SJSA1 (cell line): ENCODE measurements at regions not wholly inside any gene's neighbourhood (a gene's known extent, or its start where the extent isn't known, plus 50 kb on each side); places are given as distances from the start of the nearest gene placed in this dataset.
"Not testable (repeated sequence)": the region's sequence is repeated elsewhere in the genome, so short reads cannot be mapped to it uniquely, and the experiment has no call there.

ENCODE experiments used
- DNase-seq, 2 experiments: peaks; one replicate each; pipeline ENCODE4 v3.0.0-alpha.2; 2015 to 2020; ENCODE audit warnings: low spot score in 2 of 2, low read depth in 1 of 2
- H3K27ac ChIP-seq: fragments of 250-450 bp; sonication (Bioruptor Pico); 2 replicates; pipeline ENCODE4 v1.5.1; 2020; ENCODE audit warnings: mild to moderate bottlenecking, moderate library complexity
- H3K27me3 ChIP-seq: fragments of 250-450 bp; sonication (Bioruptor Pico); replicated peaks from 2 replicates; pipeline ENCODE4 v1.5.1; 2020; ENCODE audit warnings: mild to moderate bottlenecking, moderate library complexity
- H3K36me3 ChIP-seq: fragments of 250-450 bp; sonication (Bioruptor Pico); 2 replicates; pipeline ENCODE4 v1.5.1; 2020; ENCODE audit warnings: mild to moderate bottlenecking
- H3K4me1 ChIP-seq: fragments of 250-450 bp; sonication (Bioruptor Pico); replicated peaks from 2 replicates; pipeline ENCODE4 v1.6.1; 2021; ENCODE audit warnings: mild to moderate bottlenecking
- H3K4me3 ChIP-seq: fragments of 250-450 bp; sonication (Bioruptor Pico); 2 replicates; pipeline ENCODE4 v1.5.1; 2020; ENCODE audit warnings: mild to moderate bottlenecking
- H3K9me3 ChIP-seq: fragments of 250-450 bp; sonication (Bioruptor Pico); replicated peaks from 2 replicates; pipeline ENCODE4 v1.5.1; 2020; ENCODE audit warnings: mild to moderate bottlenecking

DNA sequence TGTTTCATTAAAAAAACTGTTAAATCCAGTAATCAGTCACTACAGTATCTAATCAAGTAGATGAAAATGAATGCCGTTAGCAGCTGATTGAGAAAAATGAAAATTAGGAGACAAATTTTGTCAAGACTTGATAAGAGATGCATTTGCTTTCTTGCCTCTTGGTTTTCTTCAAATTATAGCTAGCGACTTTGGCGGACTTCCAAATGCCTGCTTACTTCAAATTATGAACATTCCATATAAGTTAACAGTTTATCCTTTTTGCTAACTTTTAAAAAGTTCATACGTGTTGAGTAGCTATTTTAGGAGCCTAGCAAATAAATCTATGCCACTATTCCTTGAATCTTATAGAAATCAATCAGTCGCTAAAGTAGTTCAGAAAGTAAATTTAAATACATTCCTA lies 58.8 kb downstream of the PPP4R3C start:
- no peaks in the 10 kb centered on the region for H3K4me1 ChIP-seq
- no peak for DNase-seq
- H3K27ac ChIP-seq = no peak overlapping the region
- no peaks in the 10 kb centered on the region for H3K27me3 ChIP-seq
- H3K4me3 ChIP-seq = no peak overlapping the region
- H3K9me3 ChIP-seq = no peaks in the 10 kb centered on the region
- no peaks in the 10 kb centered on the region for H3K36me3 ChIP-seq

DNA sequence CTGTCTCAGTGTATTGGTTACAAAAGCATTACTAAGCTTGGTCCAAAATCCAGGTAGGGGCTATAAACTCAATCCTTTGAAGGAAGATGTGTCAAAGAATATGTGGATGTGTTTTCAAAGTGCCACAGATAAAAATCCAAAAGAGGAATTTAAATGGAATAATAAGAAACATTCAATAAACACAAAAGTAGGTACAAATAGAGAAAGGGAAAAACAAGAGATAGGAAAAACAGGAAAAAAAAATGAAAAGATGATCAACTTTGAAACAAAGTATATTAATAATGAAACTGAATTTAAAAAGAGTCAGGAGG lies 64.0 kb downstream of the PPP4R3C start:
- no peak for DNase-seq

GRCh38 chrX:27391623-27392022 lies 71.5 kb downstream of the PPP4R3C start:
- no peaks in the 10 kb centered on the region for H3K27me3 ChIP-seq
- H3K4me3 ChIP-seq = no peak overlapping the region
- no peak overlapping the region for H3K27ac ChIP-seq
- no peaks in the 10 kb centered on the region for H3K4me1 ChIP-seq
- no peaks in the 10 kb centered on the region for H3K36me3 ChIP-seq
- DNase-seq = no peak
- no peaks in the 10 kb centered on the region for H3K9me3 ChIP-seq

More for the DNA sequence above, 64.0 kb downstream of the PPP4R3C start:
- Histone ChIP-seq H3K4me3 (no peak overlapping the region), H3K36me3 (no peaks in the 10 kb centered on the region), H3K4me1 (no peaks in the 10 kb centered on the region), H3K9me3 (no peaks in the 10 kb centered on the region), H3K27me3 (no peaks in the 10 kb centered on the region), H3K27ac (no peak overlapping the region)

DNA sequence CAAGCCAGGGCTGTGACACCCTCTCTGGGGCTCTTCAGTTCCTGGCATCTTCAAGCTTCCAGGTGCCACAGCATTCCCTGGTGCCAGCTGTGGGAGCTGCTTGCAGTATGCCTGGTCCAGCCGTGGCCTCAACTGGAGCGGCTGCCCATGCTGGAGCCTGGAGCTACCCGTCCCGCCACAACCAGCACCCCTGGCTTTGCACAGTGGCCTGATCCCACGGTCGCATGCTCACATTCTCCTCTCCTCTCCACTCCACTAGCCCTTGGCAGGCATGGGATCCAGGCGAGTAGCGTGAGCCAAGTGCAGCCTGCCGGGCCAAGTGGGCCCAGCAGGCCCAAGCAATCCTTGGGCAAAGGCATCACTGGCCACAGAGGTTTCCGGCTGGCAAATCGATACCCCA lies 81.7 kb downstream of the PPP4R3C start:
- Histone ChIP-seq H3K36me3 (no peaks in the 10 kb centered on the region), H3K4me3 (no peak overlapping the region), H3K9me3 (no peaks in the 10 kb centered on the region), H3K4me1 (no peaks in the 10 kb centered on the region), H3K27ac (no peak overlapping the region), H3K27me3 (no peaks in the 10 kb centered on the region)
- no peak for DNase-seq

- H3K4me3 ChIP-seq = no peak overlapping the region
- no peaks in the 10 kb centered on the region for H3K27me3 ChIP-seq
- H3K36me3 ChIP-seq = no peaks in the 10 kb centered on the region
- H3K4me1 ChIP-seq = no peaks in the 10 kb centered on the region
- no peak for DNase-seq
- no peaks in the 10 kb centered on the region for H3K9me3 ChIP-seq
- no peak overlapping the region for H3K27ac ChIP-seq
These were observed 82.8 kb downstream of the PPP4R3C start for GRCh38 chrX:27380163-27380845.

DNA sequence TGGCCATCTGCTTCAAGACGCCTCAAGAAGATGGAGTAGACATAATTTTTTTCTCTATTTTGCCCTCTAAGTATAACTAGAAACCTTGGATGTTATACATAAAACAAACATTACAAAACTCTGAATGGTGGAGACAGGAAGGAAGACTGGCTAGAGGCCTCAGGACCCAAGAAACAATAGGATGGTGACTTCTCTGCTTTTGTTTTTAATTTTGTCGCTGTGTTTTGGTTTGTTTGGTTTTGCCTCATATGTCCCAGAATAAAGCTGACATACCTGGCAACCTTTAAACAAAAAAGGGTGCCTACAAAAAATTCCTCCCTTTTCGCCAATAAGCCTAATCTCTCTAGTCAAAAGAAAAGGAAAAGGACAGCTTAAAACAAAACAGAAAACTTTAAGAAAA lies 109.1 kb downstream of the PPP4R3C start:
- H3K9me3 ChIP-seq = no peaks in the 10 kb centered on the region
- H3K36me3 ChIP-seq = no peaks in the 10 kb centered on the region
- no peak for DNase-seq
- H3K27me3 ChIP-seq = no peaks in the 10 kb centered on the region
- no peak overlapping the region for H3K4me3 ChIP-seq
- H3K27ac ChIP-seq = no peak overlapping the region
- no peaks in the 10 kb centered on the region for H3K4me1 ChIP-seq

DNA sequence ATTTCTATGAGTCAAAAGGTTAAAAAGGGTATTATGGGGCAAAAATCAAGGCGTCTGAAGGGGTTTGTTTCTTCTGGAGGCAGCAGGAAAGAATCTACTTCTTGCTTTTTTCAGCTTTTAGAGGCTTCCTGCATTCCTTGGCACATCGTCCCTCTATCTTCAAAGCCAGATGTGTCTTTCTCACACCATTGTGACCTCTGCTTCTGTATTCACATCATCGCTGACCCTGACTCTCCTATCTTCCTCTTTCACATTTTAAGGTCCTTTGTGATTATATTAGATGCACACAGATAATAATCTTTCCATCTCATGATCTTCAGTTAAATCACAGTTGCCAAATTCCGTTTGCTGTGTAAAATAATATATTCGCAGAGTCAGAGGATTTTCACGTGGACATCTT lies 112.7 kb downstream of the PPP4R3C start:
- no peaks in the 10 kb centered on the region for H3K4me1 ChIP-seq
- no peak overlapping the region for H3K27ac ChIP-seq

DNA sequence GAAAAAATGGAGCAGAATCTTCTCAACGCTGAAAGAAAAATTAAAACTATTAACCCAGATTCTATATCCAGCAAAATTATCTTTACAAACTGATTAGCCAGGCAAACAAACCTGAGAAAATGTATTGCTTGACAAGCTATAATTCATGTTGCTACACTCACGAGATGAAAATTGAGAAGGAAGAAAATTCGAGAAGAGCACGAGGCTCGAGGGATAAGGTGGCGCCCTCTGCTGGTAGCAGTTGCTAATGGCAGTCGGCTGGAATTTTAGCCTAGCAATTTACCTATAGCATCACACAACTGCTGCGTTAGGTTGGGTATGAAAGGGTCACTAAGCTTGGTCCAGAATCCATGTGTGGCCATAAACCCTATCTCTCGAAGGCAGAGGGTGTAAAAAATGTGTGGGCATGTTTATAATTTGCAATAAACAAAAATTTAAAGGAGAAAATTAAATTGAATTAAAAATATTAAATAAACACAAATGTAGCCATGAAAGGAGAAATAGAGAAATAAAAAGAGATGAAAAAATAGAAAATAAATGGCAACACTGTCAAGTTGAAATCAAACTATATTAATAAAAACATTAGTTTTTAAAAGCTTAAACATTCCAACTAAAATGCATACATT lies 126.6 kb downstream of the PPP4R3C start:
- Histone ChIP-seq H3K27me3 (no peaks in the 10 kb centered on the region), H3K36me3 (no peaks in the 10 kb centered on the region), H3K27ac (no peak overlapping the region), H3K4me1 (no peaks in the 10 kb centered on the region), H3K9me3 (no peaks in the 10 kb centered on the region), H3K4me3 (no peak overlapping the region)
- no peak for DNase-seq

More for the DNA sequence above, 112.7 kb downstream of the PPP4R3C start:
- H3K36me3 ChIP-seq = no peaks in the 10 kb centered on the region
- H3K27me3 ChIP-seq = no peaks in the 10 kb centered on the region
- H3K4me3 ChIP-seq = no peak overlapping the region
- no peaks in the 10 kb centered on the region for H3K9me3 ChIP-seq
- DNase-seq = no peak

GRCh38 chrX:27321632-27322031 lies 141.5 kb downstream of the PPP4R3C start:
- Histone ChIP-seq H3K27ac (no peak overlapping the region), H3K36me3 (no peaks in the 10 kb centered on the region), H3K27me3 (no peaks in the 10 kb centered on the region), H3K9me3 (no peaks in the 10 kb centered on the region), H3K4me3 (no peak overlapping the region), H3K4me1 (no peaks in the 10 kb centered on the region)
- DNase-seq = no peak

GRCh38 chrX:27309406-27309805 lies 153.7 kb downstream of the PPP4R3C start:
- H3K4me3 ChIP-seq = no peak overlapping the region
- H3K36me3 ChIP-seq = no peaks in the 10 kb centered on the region
- H3K9me3 ChIP-seq = no peaks in the 10 kb centered on the region
- H3K27ac ChIP-seq = no peak overlapping the region
- DNase-seq = no peak
- no peaks in the 10 kb centered on the region for H3K4me1 ChIP-seq
- no peaks in the 10 kb centered on the region for H3K27me3 ChIP-seq

GRCh38 chrX:27307546-27307945 lies 155.6 kb downstream of the PPP4R3C start:
- DNase-seq = no peak
- Histone ChIP-seq H3K4me3 (no peak overlapping the region), H3K27ac (no peak overlapping the region), H3K36me3 (no peaks in the 10 kb centered on the region), H3K4me1 (no peaks in the 10 kb centered on the region), H3K27me3 (no peaks in the 10 kb centered on the region), H3K9me3 (no peaks in the 10 kb centered on the region)

- H3K9me3 ChIP-seq, H3K4me1 ChIP-seq, DNase-seq, H3K27me3 ChIP-seq, H3K27ac ChIP-seq, H3K4me3 ChIP-seq, H3K36me3 ChIP-seq: not testable (repeated sequence)
These were observed 170.6 kb downstream of the PPP4R3C start for GRCh38 chrX:27292552-27292951.

GRCh38 chrX:27276751-27277150 lies 186.4 kb downstream of the PPP4R3C start:
- Histone ChIP-seq H3K36me3 (no peaks in the 10 kb centered on the region), H3K4me1 (no peaks in the 10 kb centered on the region), H3K27me3 (no peaks in the 10 kb centered on the region), H3K9me3 (no peaks in the 10 kb centered on the region), H3K4me3 (no peak overlapping the region), H3K27ac (no peak overlapping the region)
- no peak for DNase-seq

- Histone ChIP-seq H3K27ac (no peak overlapping the region), H3K4me1 (no peaks in the 10 kb centered on the region), H3K36me3 (no peaks in the 10 kb centered on the region), H3K9me3 (no peaks in the 10 kb centered on the region), H3K27me3 (no peaks in the 10 kb centered on the region), H3K4me3 (no peak overlapping the region)
- DNase-seq = no peak
These were observed 208.5 kb downstream of the PPP4R3C start for GRCh38 chrX:27254656-27255055.

GRCh38 chrX:27251369-27251768 lies 211.8 kb downstream of the PPP4R3C start:
- DNase-seq = no peak
- H3K27me3 ChIP-seq = no peaks in the 10 kb centered on the region

More at GRCh38 chrX:27251369-27251768, 211.8 kb downstream of the PPP4R3C start:
- no peak overlapping the region for H3K27ac ChIP-seq
- H3K4me3 ChIP-seq = no peak overlapping the region
- no peaks in the 10 kb centered on the region for H3K4me1 ChIP-seq
- no peaks in the 10 kb centered on the region for H3K36me3 ChIP-seq
- no peaks in the 10 kb centered on the region for H3K9me3 ChIP-seq
